HG03442 (cell line): ENCODE measurements at regions not wholly inside any gene's neighbourhood (a gene's known extent, or its start where the extent isn't known, plus 50 kb on each side); places are given as distances from the start of the nearest gene placed in this dataset.
A peak's percentile ranks its signal among the peaks of the same experiment; 100 is the strongest.

Experiments used
- ATAC-seq: cut with Tn5 transposase; IDR thresholded peaks from one replicate; pipeline ENCODE4 v1.9.1; 2021; ENCODE audit warnings: mild to moderate bottlenecking, moderate library complexity; ENCODE audit not compliant: unreplicated experiment

- no peak for ATAC-seq
Measured at GRCh38 chr5:10876006-10876744, 115.1 kb upstream of the DAP start.

- ATAC-seq: no peak
Measured at GRCh38 chr5:10875201-10875768, 114.3 kb upstream of the DAP start.

GRCh38 chr5:10874541-10874940 is 113.5 kb upstream of the DAP start:
- ATAC-seq: no peak

GRCh38 chr5:10870791-10871190 is 109.8 kb upstream of the DAP start:
- ATAC-seq: no peak

- ATAC-seq: no peak
Measured at GRCh38 chr5:10868956-10869355, 107.9 kb upstream of the DAP start.

GRCh38 chr5:10867389-10868303 is 106.6 kb upstream of the DAP start:
- ATAC-seq: no peak

- no peak for ATAC-seq
Measured at GRCh38 chr5:10866913-10867312, 105.9 kb upstream of the DAP start.

GRCh38 chr5:10863763-10864383 is 102.8 kb upstream of the DAP start:
- peak; percentile 92 for ATAC-seq

GRCh38 chr5:10862085-10862484 is 101.1 kb upstream of the DAP start:
- ATAC-seq: no peak

GRCh38 chr5:10861423-10861790 is 100.4 kb upstream of the DAP start:
- no peak for ATAC-seq

GRCh38 chr5:10860645-10861422 is 99.8 kb upstream of the DAP start:
- ATAC-seq: no peak

GRCh38 chr5:10860196-10860543 is 99.1 kb upstream of the DAP start:
- ATAC-seq: no peak

GRCh38 chr5:10859393-10860195 is 98.6 kb upstream of the DAP start:
- no peak for ATAC-seq

- ATAC-seq: no peak
Measured at GRCh38 chr5:10858945-10859344, 97.9 kb upstream of the DAP start.

GRCh38 chr5:10858307-10858706 is 97.3 kb upstream of the DAP start:
- ATAC-seq: no peak

GRCh38 chr5:10857338-10857733 is 96.3 kb upstream of the DAP start:
- ATAC-seq: no peak

- ATAC-seq: no peak
Measured at GRCh38 chr5:10856683-10857337, 95.8 kb upstream of the DAP start.

- no peak for ATAC-seq
Measured at GRCh38 chr5:10856071-10856470, 95.0 kb upstream of the DAP start.

GRCh38 chr5:10854506-10855277 is 93.7 kb upstream of the DAP start:
- no peak for ATAC-seq
